MM.1S (cell line): ENCODE measurements at regions not wholly inside any gene's neighbourhood (a gene's known extent, or its start where the extent isn't known, plus 50 kb on each side); places are given as distances from the start of the nearest gene placed in this dataset.

ENCODE experiments used
- DNase-seq: peaks from one replicate; pipeline ENCODE4 v3.0.0-alpha.2; 2015
- H2AFZ ChIP-seq: fragments of 300-600 bp; sonication (generic); 2 replicates; pipeline ENCODE4 v1.6.0; 2016; ENCODE audit warnings: antibody characterized with exemption, low read length
- H3F3A ChIP-seq: fragments of 300-600 bp; sonication (generic); 2 replicates; pipeline ENCODE4 v1.6.1; 2016; ENCODE audit warnings: mild to moderate bottlenecking, antibody characterized with exemption, low read length, moderate library complexity, mixed read lengths; ENCODE audit not compliant: insufficient read depth
- H3K27ac ChIP-seq: fragments of 300-600 bp; sonication (generic); 2 replicates; pipeline ENCODE4 v1.5.1; 2016; ENCODE audit warnings: mild to moderate bottlenecking, low read length
- H3K27me3 ChIP-seq: fragments of 300-600 bp; sonication (generic); replicated peaks from 2 replicates; pipeline ENCODE4 v1.6.0; 2016; ENCODE audit warnings: low read length; ENCODE audit not compliant: insufficient read depth
- H3K36me3 ChIP-seq: fragments of 300-600 bp; sonication (generic); replicated peaks from 2 replicates; pipeline ENCODE4 v1.6.1; 2016; ENCODE audit warnings: mild to moderate bottlenecking, low read length, mixed read lengths; ENCODE audit not compliant: insufficient read depth
- H3K4me1 ChIP-seq: fragments of 300-600 bp; sonication (generic); 2 replicates; pipeline ENCODE4 v1.6.1; 2016; ENCODE audit warnings: low read length, mixed read lengths
- H3K4me2 ChIP-seq: fragments of 300-600 bp; sonication (generic); 2 replicates; pipeline ENCODE4 v1.6.0; 2016; ENCODE audit warnings: low read depth, low read length
- H3K4me3 ChIP-seq: fragments of 300-600 bp; sonication (generic); 2 replicates; pipeline ENCODE4 v1.5.1; 2016; ENCODE audit warnings: low read length, mixed read lengths
- H3K79me2 ChIP-seq: fragments of 300-600 bp; sonication (generic); 2 replicates; pipeline ENCODE4 v1.6.1; 2016; ENCODE audit warnings: mixed run types, low read length, mixed read lengths
- H3K9ac ChIP-seq: fragments of 300-600 bp; sonication (generic); 2 replicates; pipeline ENCODE4 v1.6.1; 2016; ENCODE audit warnings: low read length, mixed read lengths
- H3K9me2 ChIP-seq: fragments of 300-600 bp; sonication (generic); replicated peaks from 2 replicates; pipeline ENCODE4 v1.6.1; 2016; ENCODE audit warnings: mild to moderate bottlenecking, low read length, mixed read lengths; ENCODE audit not compliant: insufficient read depth
- H3K9me3 ChIP-seq: fragments of 300-600 bp; sonication (generic); replicated peaks from 2 replicates; pipeline ENCODE4 v1.6.1; 2016; ENCODE audit warnings: mild to moderate bottlenecking, low read length, mixed read lengths; ENCODE audit not compliant: insufficient read depth
- H4K20me1 ChIP-seq: fragments of 300-600 bp; sonication (generic); 2 replicates; pipeline ENCODE4 v1.6.1; 2016; ENCODE audit warnings: mild to moderate bottlenecking, low read length, moderate library complexity, mixed read lengths; ENCODE audit not compliant: insufficient read depth
- EZH2 ChIP-seq: fragments of 300-600 bp; sonication (generic); optimal IDR thresholded peaks from 2 replicates; pipeline ENCODE3; 2017; ENCODE audit warnings: low read depth, mild to moderate bottlenecking, antibody characterized with exemption, low read length, mixed read lengths
- EZH2phosphoT487 ChIP-seq: fragments of 300-600 bp; sonication (generic); IDR thresholded peaks from 2 replicates; pipeline ENCODE4 v1.6.1; 2018; ENCODE audit warnings: antibody characterized with exemption, low read length
- TF ChIP-seq, protein P1 (sequence below): fragments of 300-600 bp; sonication (generic); IDR thresholded peaks from 2 replicates; pipeline ENCODE4 v1.5.1; 2016; ENCODE audit warnings: antibody characterized with exemption, low read length, mixed read lengths

DNA sequence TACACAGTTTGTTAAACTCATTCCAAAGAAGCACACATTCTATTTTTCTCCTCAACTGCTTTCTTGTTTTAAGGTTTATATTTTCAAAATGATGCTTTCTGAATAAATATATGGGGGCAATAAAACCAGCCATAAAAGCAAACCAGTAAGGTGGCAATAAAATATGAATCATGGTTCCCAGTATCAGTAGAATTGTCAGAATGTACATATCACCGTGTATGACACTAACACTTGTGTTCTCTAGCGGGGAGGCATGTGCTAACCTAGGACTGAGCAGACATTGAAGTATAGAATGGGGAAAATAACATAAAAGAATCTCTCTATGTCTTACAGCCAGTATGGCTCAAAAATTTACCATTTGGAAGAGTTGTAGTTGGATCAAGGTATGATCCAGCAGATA is 329.9 kb upstream of the ISL1 start:
- Histone ChIP-seq H3K4me3 (no peak overlapping the region), H3K27ac (no peak overlapping the region), H2AFZ (no peak overlapping the region), H3K27me3 (no peaks in the 10 kb centered on the region), H3K9me2 (no peaks in the 10 kb centered on the region), H4K20me1 (no peaks in the 10 kb centered on the region), H3K4me1 (no peaks in the 10 kb centered on the region), H3K4me2 (no peak overlapping the region), H3K9ac (no peak overlapping the region), H3F3A (no peaks in the 10 kb centered on the region), H3K79me2 (no peaks in the 10 kb centered on the region), H3K36me3 (no peaks in the 10 kb centered on the region), H3K9me3 (no peaks in the 10 kb centered on the region)
- DNase-seq, result no peak
- TF ChIP-seq EZH2phosphoT487 (no peak), EZH2 (no peak)
- TF ChIP-seq, protein P1, sequence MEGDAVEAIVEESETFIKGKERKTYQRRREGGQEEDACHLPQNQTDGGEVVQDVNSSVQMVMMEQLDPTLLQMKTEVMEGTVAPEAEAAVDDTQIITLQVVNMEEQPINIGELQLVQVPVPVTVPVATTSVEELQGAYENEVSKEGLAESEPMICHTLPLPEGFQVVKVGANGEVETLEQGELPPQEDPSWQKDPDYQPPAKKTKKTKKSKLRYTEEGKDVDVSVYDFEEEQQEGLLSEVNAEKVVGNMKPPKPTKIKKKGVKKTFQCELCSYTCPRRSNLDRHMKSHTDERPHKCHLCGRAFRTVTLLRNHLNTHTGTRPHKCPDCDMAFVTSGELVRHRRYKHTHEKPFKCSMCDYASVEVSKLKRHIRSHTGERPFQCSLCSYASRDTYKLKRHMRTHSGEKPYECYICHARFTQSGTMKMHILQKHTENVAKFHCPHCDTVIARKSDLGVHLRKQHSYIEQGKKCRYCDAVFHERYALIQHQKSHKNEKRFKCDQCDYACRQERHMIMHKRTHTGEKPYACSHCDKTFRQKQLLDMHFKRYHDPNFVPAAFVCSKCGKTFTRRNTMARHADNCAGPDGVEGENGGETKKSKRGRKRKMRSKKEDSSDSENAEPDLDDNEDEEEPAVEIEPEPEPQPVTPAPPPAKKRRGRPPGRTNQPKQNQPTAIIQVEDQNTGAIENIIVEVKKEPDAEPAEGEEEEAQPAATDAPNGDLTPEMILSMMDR, result no peak

GRCh38 chr5:51060953-51061352 is 322.3 kb upstream of the ISL1 start:
- no peaks in the 10 kb centered on the region for H3K9me3 ChIP-seq
- no peaks in the 10 kb centered on the region for H3F3A ChIP-seq
- no peaks in the 10 kb centered on the region for H3K36me3 ChIP-seq
- H3K4me1 ChIP-seq, result no peaks in the 10 kb centered on the region
- no peak overlapping the region for H3K4me2 ChIP-seq
- no peak overlapping the region for H3K27ac ChIP-seq
- TF ChIP-seq, protein P1, result no peak
- TF ChIP-seq EZH2, result no peak
- TF ChIP-seq EZH2phosphoT487, result no peak
- H3K79me2 ChIP-seq, result no peaks in the 10 kb centered on the region
- H2AFZ ChIP-seq, result no peak overlapping the region
- no peaks in the 10 kb centered on the region for H3K9me2 ChIP-seq
- no peaks in the 10 kb centered on the region for H4K20me1 ChIP-seq
- H3K9ac ChIP-seq, result no peak overlapping the region
- no peaks in the 10 kb centered on the region for H3K27me3 ChIP-seq
- H3K4me3 ChIP-seq, result no peak overlapping the region
- no peak for DNase-seq

DNA sequence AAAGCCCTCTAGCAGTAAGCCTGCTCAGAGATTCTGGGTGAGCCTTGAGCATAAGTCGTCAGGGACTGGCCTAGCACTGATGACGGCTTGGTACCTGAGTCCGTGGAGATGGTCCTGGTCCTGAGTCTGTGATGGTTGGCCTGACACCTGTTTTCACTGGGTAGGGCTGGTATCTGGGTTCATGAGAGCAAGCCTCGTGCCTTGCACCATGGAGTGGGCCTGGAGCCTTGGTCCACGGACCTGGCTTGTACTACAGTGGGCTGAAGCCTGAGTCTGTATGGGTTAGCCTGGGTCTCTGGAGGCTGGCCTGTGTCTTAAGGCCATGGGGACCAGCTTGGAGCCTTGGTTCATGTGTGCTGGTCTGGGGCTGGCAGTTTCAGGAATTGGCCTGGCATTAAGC is 310.3 kb upstream of the ISL1 start:
- H3K9me2 ChIP-seq, result no peaks in the 10 kb centered on the region
- H3K27me3 ChIP-seq, result no peaks in the 10 kb centered on the region
- H3F3A ChIP-seq, result no peaks in the 10 kb centered on the region
- no peak overlapping the region for H3K4me3 ChIP-seq
- TF ChIP-seq EZH2, result no peak
- TF ChIP-seq EZH2phosphoT487, result no peak
- TF ChIP-seq, protein P1, result no peak
- DNase-seq, result no peak
- no peak overlapping the region for H3K9ac ChIP-seq
- H3K4me2 ChIP-seq, result no peak overlapping the region
- no peak overlapping the region for H3K27ac ChIP-seq
- no peaks in the 10 kb centered on the region for H3K9me3 ChIP-seq
- no peaks in the 10 kb centered on the region for H3K4me1 ChIP-seq
- no peak overlapping the region for H2AFZ ChIP-seq
- H3K36me3 ChIP-seq, result no peaks in the 10 kb centered on the region
- no peaks in the 10 kb centered on the region for H3K79me2 ChIP-seq
- H4K20me1 ChIP-seq, result no peaks in the 10 kb centered on the region
